Type B pancreatic cell (in vitro differentiated cells): ENCODE measurements at regions not wholly inside any gene's neighbourhood (a gene's known extent, or its start where the extent isn't known, plus 50 kb on each side); places are given as distances from the start of the nearest gene placed in this dataset.
"Not testable (repeated sequence)": the region's sequence is repeated elsewhere in the genome, so short reads cannot be mapped to it uniquely, and the experiment has no call there.

Experiments used
- DNase-seq: peaks from one replicate; pipeline ENCODE4 v3.0.0; 2021; ENCODE audit warnings: mixed read lengths; ENCODE audit not compliant: unreplicated experiment; ENCODE audit errors: extremely low spot score
- H3K27ac Mint-ChIP-seq: 2 replicates; pipeline ENCODE4 v1.8.0; 2021; ENCODE audit warnings: mild to moderate bottlenecking, mixed read lengths
- H3K27me3 Mint-ChIP-seq: 2 replicates; pipeline ENCODE4 v1.8.0; 2021; ENCODE audit warnings: mixed read lengths
- H3K36me3 Mint-ChIP-seq: 2 replicates; pipeline ENCODE4 v1.8.0; 2021; ENCODE audit warnings: mixed read lengths
- H3K4me1 Mint-ChIP-seq: one replicate; pipeline ENCODE4 v1.8.0; 2021; ENCODE audit warnings: mixed read lengths; ENCODE audit not compliant: unreplicated experiment
- H3K4me3 Mint-ChIP-seq: 2 replicates; pipeline ENCODE4 v1.8.0; 2021; ENCODE audit warnings: mild to moderate bottlenecking, mixed read lengths
- H3K9me3 Mint-ChIP-seq: 2 replicates; pipeline ENCODE4 v1.8.0; 2021; ENCODE audit warnings: mixed read lengths
- CTCF ChIP-seq: fragments of 200-600 bp; sonication (generic); conservative IDR thresholded peaks from 2 replicates; pipeline ENCODE4 v1.5.0; 2021; ENCODE audit warnings: antibody characterized with exemption, mild to moderate bottlenecking

DNA sequence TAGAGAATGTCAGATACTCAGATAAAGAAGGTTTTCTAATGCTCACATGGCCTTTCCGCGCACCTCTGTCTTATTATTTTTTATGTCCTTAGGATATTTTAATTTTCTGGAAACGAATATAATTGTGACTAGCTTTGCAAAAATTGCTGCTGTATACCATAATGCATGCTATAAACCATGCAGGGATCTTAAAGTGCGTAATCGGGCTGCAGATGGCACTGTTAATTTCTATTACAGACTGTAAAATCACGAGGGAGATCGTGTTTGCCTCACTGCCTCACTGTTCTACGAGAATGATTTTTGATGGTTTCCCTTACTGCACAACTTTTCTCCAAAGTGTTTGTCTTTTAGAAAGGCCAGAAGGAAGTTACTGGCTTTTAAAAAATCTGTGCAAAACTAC lies 356.1 kb downstream of the TUSC1 start:
- no peaks in the 10 kb centered on the region for H3K4me1 Mint-ChIP-seq
- H3K9me3 Mint-ChIP-seq, result peaks cover 4% of the 10 kb centered on the region
- no peak overlapping the region for H3K27ac Mint-ChIP-seq
- DNase-seq, result no peak
- no peaks in the 10 kb centered on the region for H3K36me3 Mint-ChIP-seq
- TF ChIP-seq CTCF, result no peak
- no peak overlapping the region for H3K4me3 Mint-ChIP-seq
- no peaks in the 10 kb centered on the region for H3K27me3 Mint-ChIP-seq

- no peaks in the 10 kb centered on the region for H3K27me3 Mint-ChIP-seq
- DNase-seq, result no peak
- H3K27ac Mint-ChIP-seq, result no peak overlapping the region
- H3K36me3 Mint-ChIP-seq, result no peaks in the 10 kb centered on the region
- H3K4me1 Mint-ChIP-seq, result no peaks in the 10 kb centered on the region
- no peaks in the 10 kb centered on the region for H3K9me3 Mint-ChIP-seq
- H3K4me3 Mint-ChIP-seq, result no peak overlapping the region
- TF ChIP-seq CTCF, result no peak
Observed at GRCh38 chr9:25310961-25311360, 367.3 kb downstream of the TUSC1 start.

- H3K27me3 Mint-ChIP-seq, result no peaks in the 10 kb centered on the region
- no peaks in the 10 kb centered on the region for H3K36me3 Mint-ChIP-seq
- TF ChIP-seq CTCF, result no peak
- no peak overlapping the region for H3K27ac Mint-ChIP-seq
- no peak overlapping the region for H3K4me3 Mint-ChIP-seq
- DNase-seq, result no peak
- no peaks in the 10 kb centered on the region for H3K4me1 Mint-ChIP-seq
- H3K9me3 Mint-ChIP-seq, result no peaks in the 10 kb centered on the region
Observed at GRCh38 chr9:25308549-25308948, 369.7 kb downstream of the TUSC1 start.

DNA sequence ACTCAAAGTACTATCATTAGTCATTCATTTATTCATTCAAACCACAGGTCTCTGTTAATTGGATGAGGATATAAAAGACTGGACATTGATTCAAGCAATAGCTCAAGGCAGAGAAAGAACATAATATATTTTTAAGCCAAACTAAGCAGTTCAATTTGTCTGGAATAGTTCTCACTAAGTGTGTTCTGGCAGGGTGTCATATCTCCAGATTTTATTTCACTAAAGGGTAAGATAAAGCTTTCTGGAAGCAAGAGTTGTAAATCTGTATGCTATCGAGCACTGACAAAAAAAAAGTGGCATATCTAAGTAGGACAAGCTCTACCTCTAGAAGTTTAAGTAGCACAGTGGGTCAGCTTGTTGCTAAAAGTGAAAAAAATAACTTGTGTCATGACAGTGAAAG lies 375.6 kb downstream of the TUSC1 start:
- H3K9me3 Mint-ChIP-seq, result no peaks in the 10 kb centered on the region
- no peak for TF ChIP-seq CTCF
- H3K4me1 Mint-ChIP-seq, result no peaks in the 10 kb centered on the region
- no peaks in the 10 kb centered on the region for H3K27me3 Mint-ChIP-seq
- H3K4me3 Mint-ChIP-seq, result no peak overlapping the region
- no peak overlapping the region for H3K27ac Mint-ChIP-seq
- no peaks in the 10 kb centered on the region for H3K36me3 Mint-ChIP-seq
- no peak for DNase-seq

- DNase-seq, H3K9me3 Mint-ChIP-seq, H3K4me1 Mint-ChIP-seq, H3K36me3 Mint-ChIP-seq, H3K4me3 Mint-ChIP-seq, H3K27me3 Mint-ChIP-seq, H3K27ac Mint-ChIP-seq: not testable (repeated sequence)
Observed at GRCh38 chr9:25288195-25288594, 390.0 kb downstream of the TUSC1 start.

GRCh38 chr9:25284365-25284764 lies 393.9 kb downstream of the TUSC1 start:
- H3K36me3 Mint-ChIP-seq, result no peaks in the 10 kb centered on the region
- no peak for DNase-seq
- H3K9me3 Mint-ChIP-seq, result peaks cover 6% of the 10 kb centered on the region
- no peak overlapping the region for H3K27ac Mint-ChIP-seq
- no peaks in the 10 kb centered on the region for H3K27me3 Mint-ChIP-seq
- H3K4me3 Mint-ChIP-seq, result no peak overlapping the region
- no peak for TF ChIP-seq CTCF
- no peaks in the 10 kb centered on the region for H3K4me1 Mint-ChIP-seq
